DOHH2 (cell line): ENCODE measurements at regions not wholly inside any gene's neighbourhood (a gene's known extent, or its start where the extent isn't known, plus 50 kb on each side); places are given as distances from the start of the nearest gene placed in this dataset.
"Not testable (repeated sequence)": the region's sequence is repeated elsewhere in the genome, so short reads cannot be mapped to it uniquely, and the experiment has no call there.

ENCODE experiments used
- H3F3A ChIP-seq: fragments of 200-600 bp; sonication (generic), shearing (Covaris generic); 2 replicates; pipeline ENCODE4 v1.6.0; 2016; ENCODE audit warnings: antibody characterized with exemption, mild to moderate bottlenecking; ENCODE audit not compliant: control insufficient read depth, insufficient read depth
- H3K27ac ChIP-seq: fragments of 200-600 bp; sonication (generic); 2 replicates; pipeline ENCODE4 v1.5.1; 2014; ENCODE audit warnings: low read depth, mild to moderate bottlenecking, low read length, moderate library complexity
- H3K27me3 ChIP-seq: fragments of 200-600 bp; sonication (generic); 2 replicates; pipeline ENCODE4 v1.6.1; 2014; ENCODE audit warnings: mild to moderate bottlenecking, low read length, mixed read lengths; ENCODE audit not compliant: control insufficient read depth
- H3K36me3 ChIP-seq: fragments of 200-600 bp; sonication (generic); 2 replicates; pipeline ENCODE4 v1.6.1; 2014; ENCODE audit warnings: mild to moderate bottlenecking, low read length, moderate library complexity, mixed read lengths; ENCODE audit not compliant: control insufficient read depth
- H3K4me1 ChIP-seq: fragments of 200-600 bp; sonication (generic); 2 replicates; pipeline ENCODE4 v1.6.1; 2014; ENCODE audit warnings: mild to moderate bottlenecking, low read length, mixed read lengths; ENCODE audit not compliant: control insufficient read depth
- H3K4me2 ChIP-seq: fragments of 200-600 bp; sonication (generic); 2 replicates; pipeline ENCODE4 v1.6.0; 2014; ENCODE audit warnings: mild to moderate bottlenecking, low read length, moderate library complexity
- H3K4me3 ChIP-seq: fragments of 200-600 bp; sonication (generic); 2 replicates; pipeline ENCODE4 v1.5.1; 2014; ENCODE audit warnings: mild to moderate bottlenecking, low read length, mixed read lengths
- H3K79me2 ChIP-seq: fragments of 200-600 bp; sonication (generic); 2 replicates; pipeline ENCODE4 v1.6.1; 2014; ENCODE audit warnings: mild to moderate bottlenecking, low read length, mixed read lengths; ENCODE audit not compliant: control insufficient read depth
- H3K9me2 ChIP-seq: fragments of 200-600 bp; sonication (generic); replicated peaks from 2 replicates; pipeline ENCODE4 v1.6.1; 2014; ENCODE audit warnings: mild to moderate bottlenecking, low read length, mixed read lengths; ENCODE audit not compliant: control insufficient read depth
- H3K9me3 ChIP-seq: fragments of 200-600 bp; sonication (generic); 2 replicates; pipeline ENCODE4 v1.6.1; 2014; ENCODE audit warnings: antibody characterized with exemption, low read length, mixed read lengths; ENCODE audit not compliant: control insufficient read depth, insufficient read depth
- H4K20me1 ChIP-seq: fragments of 200-600 bp; sonication (generic); 2 replicates; pipeline ENCODE4 v1.6.0; 2014; ENCODE audit warnings: low read depth, mild to moderate bottlenecking, antibody characterized with exemption, low read length, moderate library complexity; ENCODE audit not compliant: control insufficient read depth, insufficient read depth
- EZH2phosphoT487 ChIP-seq: fragments of 200-600 bp; sonication (generic); IDR thresholded peaks from 2 replicates; pipeline ENCODE4 v1.6.1; 2017; ENCODE audit warnings: borderline replicate concordance, mild to moderate bottlenecking, antibody characterized with exemption, low read length, moderate library complexity, mixed read lengths
- TF ChIP-seq, protein P1 (sequence below): fragments of 200-600 bp; sonication (generic); IDR thresholded peaks from one replicate; pipeline ENCODE4 v1.5.1; 2014; ENCODE audit warnings: antibody characterized with exemption, mild to moderate bottlenecking, low read depth, low read length; ENCODE audit not compliant: poor library complexity, severe bottlenecking

DNA sequence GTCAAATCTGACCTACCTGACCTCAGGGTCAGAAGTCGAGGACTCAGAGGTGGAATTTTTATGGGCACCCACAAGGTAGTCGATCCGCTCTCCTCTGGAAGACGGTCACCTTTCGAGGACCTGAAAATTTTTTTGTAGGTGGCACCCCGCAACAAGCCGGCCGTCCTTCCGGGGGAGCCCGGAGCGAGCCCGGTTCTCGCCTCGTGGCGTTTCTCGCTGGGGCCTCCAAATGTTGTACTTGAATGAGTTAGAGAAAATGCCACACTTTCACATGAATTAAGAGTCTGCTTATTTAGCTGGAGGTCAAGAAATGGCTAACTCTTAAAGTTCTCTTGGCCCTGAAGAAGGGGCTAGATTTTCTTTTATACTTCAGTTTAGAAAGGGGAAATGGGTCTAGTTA, 169.0 kb upstream of the CCZ1B start:
- H3K4me3 ChIP-seq, H3K27me3 ChIP-seq, H3F3A ChIP-seq, H3K4me1 ChIP-seq, H3K27ac ChIP-seq, H3K9me2 ChIP-seq, H4K20me1 ChIP-seq, H3K9me3 ChIP-seq, H3K79me2 ChIP-seq, H3K36me3 ChIP-seq, H3K4me2 ChIP-seq: not testable (repeated sequence)

- H3K9me3 ChIP-seq, H4K20me1 ChIP-seq, H3K79me2 ChIP-seq, H3K27ac ChIP-seq, H3K4me3 ChIP-seq, H3K27me3 ChIP-seq, H3F3A ChIP-seq, H3K4me2 ChIP-seq, H3K4me1 ChIP-seq, H3K9me2 ChIP-seq, H3K36me3 ChIP-seq: not testable (repeated sequence)
Measured at GRCh38 chr7:6995493-6996289, 169.6 kb upstream of the CCZ1B start.

DNA sequence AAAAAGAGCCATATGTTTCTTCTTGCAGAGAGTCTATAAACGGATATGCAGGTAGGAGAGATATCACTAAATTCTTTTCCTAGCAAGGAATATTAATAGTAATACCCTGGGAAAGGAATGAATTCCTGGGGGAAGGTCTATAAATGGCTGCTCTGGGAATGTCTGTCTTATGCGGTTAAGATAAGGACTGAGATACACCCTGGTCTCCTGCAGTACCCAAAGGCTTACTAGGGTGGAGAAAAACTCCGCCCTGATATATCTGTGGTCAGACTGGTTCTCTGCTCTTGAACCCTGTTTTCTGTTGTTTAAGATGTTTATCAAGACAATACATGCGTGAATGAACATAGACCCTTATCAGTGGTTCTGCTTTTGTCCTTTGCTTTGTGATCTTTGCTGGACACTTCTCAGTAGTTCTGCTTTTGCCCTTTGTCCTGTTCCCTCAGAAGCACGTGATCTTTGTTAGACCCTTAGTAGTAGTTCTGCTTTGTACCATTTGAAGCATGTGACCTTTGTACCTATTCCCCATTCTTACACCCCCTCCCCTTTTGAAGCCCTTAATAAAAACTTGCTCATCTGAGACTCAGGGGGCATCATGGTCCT, 173.1 kb upstream of the CCZ1B start:
- H3K4me2 ChIP-seq, H3K9me3 ChIP-seq, H3K4me1 ChIP-seq, H3K27ac ChIP-seq, H3K36me3 ChIP-seq, H3K4me3 ChIP-seq, H3F3A ChIP-seq, H3K9me2 ChIP-seq, H4K20me1 ChIP-seq, H3K79me2 ChIP-seq: not testable (repeated sequence)
- H3K27me3 ChIP-seq, result peaks cover 13% of the 10 kb centered on the region; the same call in 1 of the 2 replicates

- H3K36me3 ChIP-seq, result no peaks in the 10 kb centered on the region
- H3K27me3 ChIP-seq, result peaks cover 13% of the 10 kb centered on the region; the same call in 1 of the 2 replicates
- peaks cover 4% of the 10 kb centered on the region; the same call in 1 of the 2 replicates for H3K9me3 ChIP-seq
- no peaks in the 10 kb centered on the region for H3K4me1 ChIP-seq
- TF ChIP-seq, protein P1, sequence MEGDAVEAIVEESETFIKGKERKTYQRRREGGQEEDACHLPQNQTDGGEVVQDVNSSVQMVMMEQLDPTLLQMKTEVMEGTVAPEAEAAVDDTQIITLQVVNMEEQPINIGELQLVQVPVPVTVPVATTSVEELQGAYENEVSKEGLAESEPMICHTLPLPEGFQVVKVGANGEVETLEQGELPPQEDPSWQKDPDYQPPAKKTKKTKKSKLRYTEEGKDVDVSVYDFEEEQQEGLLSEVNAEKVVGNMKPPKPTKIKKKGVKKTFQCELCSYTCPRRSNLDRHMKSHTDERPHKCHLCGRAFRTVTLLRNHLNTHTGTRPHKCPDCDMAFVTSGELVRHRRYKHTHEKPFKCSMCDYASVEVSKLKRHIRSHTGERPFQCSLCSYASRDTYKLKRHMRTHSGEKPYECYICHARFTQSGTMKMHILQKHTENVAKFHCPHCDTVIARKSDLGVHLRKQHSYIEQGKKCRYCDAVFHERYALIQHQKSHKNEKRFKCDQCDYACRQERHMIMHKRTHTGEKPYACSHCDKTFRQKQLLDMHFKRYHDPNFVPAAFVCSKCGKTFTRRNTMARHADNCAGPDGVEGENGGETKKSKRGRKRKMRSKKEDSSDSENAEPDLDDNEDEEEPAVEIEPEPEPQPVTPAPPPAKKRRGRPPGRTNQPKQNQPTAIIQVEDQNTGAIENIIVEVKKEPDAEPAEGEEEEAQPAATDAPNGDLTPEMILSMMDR, result no peak
- no peak for TF ChIP-seq EZH2phosphoT487
- H4K20me1 ChIP-seq, result no peaks in the 10 kb centered on the region
- H3K27ac ChIP-seq, result no peak overlapping the region
- no peaks in the 10 kb centered on the region for H3K9me2 ChIP-seq
- H3K4me3 ChIP-seq, result no peak overlapping the region
- H3F3A ChIP-seq, result no peaks in the 10 kb centered on the region
- H3K4me2 ChIP-seq, result no peak overlapping the region
- H3K79me2 ChIP-seq, result no peaks in the 10 kb centered on the region
Measured at GRCh38 chr7:7002418-7003062, 176.5 kb upstream of the CCZ1B start.
